SK-MEL-5 (cell line): ENCODE measurements at regions not wholly inside any gene's neighbourhood (a gene's known extent, or its start where the extent isn't known, plus 50 kb on each side); places are given as distances from the start of the nearest gene placed in this dataset.
A peak's percentile ranks its signal among the peaks of the same experiment; 100 is the strongest.

Experiments used
- DNase-seq: peaks from one replicate; pipeline ENCODE4 v3.0.0-alpha.2; 2016; ENCODE audit warnings: low read depth, low spot score
- in situ Hi-C: cut with HindIII; loops from 2 replicates; pipeline ENCODE4 v1.10.0; 2016; ENCODE audit warnings: low sequenced_read_pairs, high pct_unique_total_duplicates, low pct_unique_long_range_greater_than_20kb

- in situ Hi-C loops, result no loop called here
- DNase-seq, result no peak
These were observed 99.1 kb downstream of the OXSM start for GRCh38 chr3:25888892-25889524.

DNA sequence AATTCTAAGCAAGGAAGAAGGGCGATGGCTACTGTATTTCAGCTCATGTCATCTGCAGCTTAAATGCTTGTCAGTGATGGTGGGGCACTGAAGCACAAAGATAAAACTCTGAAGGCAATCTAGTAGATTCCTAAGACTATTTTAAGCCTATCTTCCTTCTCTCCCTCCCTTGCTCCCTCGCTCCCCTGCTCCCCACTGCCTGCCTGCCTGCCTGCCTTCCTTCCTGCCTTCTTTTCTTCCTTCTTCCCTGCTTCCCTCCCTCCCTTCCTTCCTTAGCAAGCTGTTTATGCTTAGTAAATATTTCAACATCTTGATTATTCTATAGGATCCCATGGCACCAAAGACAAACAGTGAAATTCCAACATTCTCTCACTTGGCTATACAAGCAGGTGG lies 99.6 kb downstream of the OXSM start:
- no peak for DNase-seq
- in situ Hi-C loops, result no loop called here

DNA sequence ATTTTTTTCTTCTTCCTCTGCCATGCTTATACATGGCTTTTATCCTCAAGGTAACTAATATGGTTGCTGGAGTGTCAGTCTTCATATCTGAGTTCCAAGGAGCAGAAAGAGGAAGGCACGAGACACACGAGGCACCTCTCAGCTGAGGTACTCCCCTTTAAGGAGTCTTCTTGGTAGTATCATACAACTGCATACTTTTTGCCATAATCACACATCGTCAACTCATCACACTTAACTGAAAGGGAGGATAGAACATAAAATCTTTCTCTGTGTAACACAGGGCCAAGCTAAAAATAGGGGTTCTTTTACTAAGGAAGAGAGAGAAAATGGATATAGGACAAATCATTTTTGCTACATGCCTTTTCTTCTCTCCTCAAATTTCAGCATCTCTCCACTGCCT lies 104.2 kb downstream of the OXSM start:
- DNase-seq, result no peak
- in situ Hi-C loops, result no loop called here

DNA sequence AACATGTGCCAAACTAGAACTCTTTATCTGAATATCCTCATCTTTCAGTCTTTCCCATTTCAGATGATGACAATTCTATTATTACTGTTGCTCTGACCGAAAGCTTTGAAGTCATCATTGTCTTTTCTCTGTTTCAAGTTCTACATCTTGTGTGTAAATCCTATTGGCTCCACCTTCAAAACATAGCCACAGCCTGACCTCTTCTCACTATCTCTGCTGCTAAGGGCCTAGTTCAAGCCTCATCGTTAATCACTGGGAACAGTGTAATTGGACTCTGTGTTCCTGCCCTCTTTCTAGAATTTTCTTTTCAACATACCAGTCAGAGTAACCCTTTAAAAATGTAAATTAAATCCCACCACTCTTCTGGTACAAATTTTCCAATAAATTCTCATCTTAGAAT lies 105.1 kb downstream of the OXSM start:
- no peak for DNase-seq
- in situ Hi-C loops, result no loop called here

DNA sequence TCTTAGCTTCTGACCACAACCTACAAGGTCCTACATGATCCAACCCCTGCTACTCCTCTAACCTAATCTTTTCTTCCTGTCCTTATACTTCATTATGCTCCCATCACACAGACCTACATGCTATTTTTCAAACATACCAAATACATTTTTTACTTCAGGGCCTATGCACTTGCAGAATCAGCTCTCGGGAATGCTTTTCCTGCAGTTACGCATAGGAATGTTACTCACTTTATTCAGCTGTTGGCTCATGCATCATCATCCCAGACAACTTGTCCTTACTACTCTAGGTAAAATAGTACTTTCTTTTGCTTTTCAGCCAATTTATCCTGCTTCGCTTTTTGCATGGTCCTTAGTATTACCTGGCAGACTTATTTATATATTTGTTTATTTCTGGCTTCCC lies 105.6 kb downstream of the OXSM start:
- in situ Hi-C loops, result no loop called here
- no peak for DNase-seq

GRCh38 chr3:25897019-25897418 lies 107.1 kb downstream of the OXSM start:
- peak; percentile 71 for DNase-seq

DNA sequence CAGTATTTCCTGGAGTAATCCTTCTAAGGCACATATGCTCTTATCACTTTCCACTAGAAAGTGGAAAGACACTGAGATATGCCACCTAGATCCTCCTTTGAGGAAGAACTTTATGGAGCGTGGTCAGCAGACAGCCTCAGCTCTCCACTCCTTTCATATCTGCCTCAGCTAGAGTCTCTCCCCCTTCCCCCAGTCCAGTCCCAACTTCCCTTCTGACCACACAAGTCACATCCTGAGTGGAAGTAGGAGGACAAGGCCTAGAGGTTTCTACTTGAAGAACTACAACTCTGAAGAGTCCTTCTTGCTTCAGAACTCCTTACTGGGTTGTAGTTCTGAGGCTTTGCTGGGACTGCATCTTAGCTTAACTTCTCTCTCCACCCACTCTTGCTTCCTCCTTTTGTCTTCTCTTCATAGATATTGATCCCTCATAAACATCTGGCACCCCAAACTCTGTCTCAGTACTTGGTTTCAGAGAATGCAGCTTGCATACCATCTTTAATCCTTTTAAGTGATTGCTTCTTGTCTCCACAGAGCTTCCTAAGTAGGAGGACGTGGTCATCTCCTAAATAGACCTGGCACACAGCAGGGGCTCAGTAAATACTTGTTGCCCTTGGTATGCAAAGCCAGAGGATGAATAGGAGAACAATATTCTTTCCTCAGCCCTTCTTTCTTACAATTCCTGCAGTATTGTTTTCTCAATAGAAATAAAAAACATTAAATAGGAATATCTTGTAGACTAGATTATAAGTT lies 109.6 kb downstream of the OXSM start:
- in situ Hi-C loops, result no loop called here

More at GRCh38 chr3:25897019-25897418, 107.1 kb downstream of the OXSM start:
- in situ Hi-C loops, result no loop called here

GRCh38 chr3:25900161-25900560 lies 110.3 kb downstream of the OXSM start:
- in situ Hi-C loops, result no loop called here
- DNase-seq, result no peak

More for the DNA sequence above, 109.6 kb downstream of the OXSM start:
- DNase-seq, result no peak

DNA sequence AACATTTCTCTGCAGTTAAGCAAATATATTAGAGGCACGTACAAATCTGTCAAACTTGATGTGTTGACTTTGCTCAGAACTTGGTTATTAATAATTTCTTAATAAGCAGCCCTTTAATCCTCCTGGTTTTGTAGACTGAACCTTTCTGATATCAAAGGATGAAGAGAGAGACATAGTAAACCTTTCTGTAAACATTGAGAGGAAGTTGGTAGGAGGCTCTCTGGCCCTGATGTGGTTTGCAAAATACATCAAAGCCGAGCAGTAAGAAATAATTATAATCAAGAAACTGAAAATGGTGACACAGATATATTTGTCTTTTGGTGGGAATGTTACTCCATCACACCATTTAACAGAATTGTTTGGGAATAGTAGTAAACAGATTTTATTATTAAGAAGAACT lies 111.9 kb downstream of the OXSM start:
- in situ Hi-C loops, result no loop called here
- no peak for DNase-seq

DNA sequence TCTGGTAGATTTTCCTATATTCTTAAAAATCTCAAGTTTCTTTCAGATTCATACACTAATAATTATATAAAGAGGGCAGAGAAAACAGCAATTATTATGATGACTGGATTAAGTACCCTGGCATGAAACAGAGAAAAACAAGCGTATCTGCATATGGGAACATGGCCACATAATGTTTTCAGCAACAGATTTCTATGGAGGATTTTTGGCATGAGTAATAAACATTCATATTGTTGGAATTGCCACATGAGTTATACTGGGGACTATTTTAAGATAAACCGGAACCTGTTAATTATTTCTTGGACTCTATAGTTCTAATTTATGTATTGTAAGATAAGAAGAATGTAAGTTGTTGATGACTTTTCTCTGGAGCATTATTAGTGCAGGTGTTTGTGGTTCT lies 112.7 kb downstream of the OXSM start:
- no peak for DNase-seq
- in situ Hi-C loops, result no loop called here

GRCh38 chr3:25903371-25904129 lies 113.7 kb downstream of the OXSM start:
- in situ Hi-C loops, result no loop called here
- no peak for DNase-seq

DNA sequence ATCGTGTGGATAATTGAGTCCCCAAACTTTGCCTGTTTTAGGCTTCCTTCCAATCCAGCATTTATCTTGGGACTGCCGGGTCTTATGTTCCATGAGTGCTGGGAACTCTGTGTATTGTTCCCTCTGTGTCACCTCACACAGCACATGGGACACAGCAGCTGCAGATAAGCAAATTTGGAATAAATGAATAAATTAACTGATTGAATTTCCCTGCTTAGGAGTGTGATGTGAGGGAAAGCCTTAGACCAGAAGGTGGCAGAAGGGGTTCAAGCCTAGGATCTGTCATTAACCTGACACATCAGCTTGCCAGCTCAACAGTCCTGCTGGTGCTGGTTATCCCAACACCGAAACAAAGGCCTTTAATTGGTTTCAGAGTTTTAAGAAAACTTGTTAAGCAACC lies 114.3 kb downstream of the OXSM start:
- in situ Hi-C loops, result no loop called here

DNA sequence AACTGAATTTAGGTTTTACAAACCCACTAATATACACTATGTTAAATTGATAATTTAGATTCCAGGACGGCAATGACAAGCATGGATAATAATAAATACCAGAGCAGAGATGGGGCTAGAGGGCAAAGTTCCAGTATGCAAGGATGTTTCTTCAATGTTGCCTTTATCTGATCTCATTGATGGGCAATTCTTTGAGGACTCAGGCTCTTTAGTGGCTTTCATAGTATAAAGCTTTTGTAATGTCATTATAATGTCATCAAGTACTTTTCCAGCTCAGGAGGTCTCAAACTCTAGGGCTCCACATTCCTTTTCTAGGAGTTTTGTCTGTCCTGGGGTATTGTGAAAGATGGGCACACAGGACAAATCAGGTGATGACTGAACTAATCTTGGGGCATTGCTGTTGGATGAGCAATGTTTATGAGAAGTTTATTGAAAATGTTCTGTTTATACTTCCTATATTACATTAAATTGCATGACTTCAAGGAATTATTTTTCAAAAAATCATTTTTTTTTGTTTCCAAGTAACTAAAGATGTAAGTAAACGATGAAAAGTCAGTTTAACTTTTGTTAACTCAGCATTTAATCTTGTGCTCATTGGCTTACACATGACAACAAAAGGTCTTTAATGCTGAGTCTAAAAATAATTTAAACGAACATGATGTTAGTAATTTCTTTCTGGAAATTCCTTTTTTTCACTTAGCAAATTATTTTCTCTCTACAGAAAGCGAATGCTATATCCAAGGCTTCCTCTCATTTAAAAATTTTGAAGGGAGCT lies 116.4 kb downstream of the OXSM start:
- in situ Hi-C loops, result no loop called here
- no peak for DNase-seq

More for the DNA sequence above, 114.3 kb downstream of the OXSM start:
- DNase-seq, result peak; percentile 28

GRCh38 chr3:25907081-25907480 lies 117.2 kb downstream of the OXSM start:
- no peak for DNase-seq
- in situ Hi-C loops, result no loop called here

DNA sequence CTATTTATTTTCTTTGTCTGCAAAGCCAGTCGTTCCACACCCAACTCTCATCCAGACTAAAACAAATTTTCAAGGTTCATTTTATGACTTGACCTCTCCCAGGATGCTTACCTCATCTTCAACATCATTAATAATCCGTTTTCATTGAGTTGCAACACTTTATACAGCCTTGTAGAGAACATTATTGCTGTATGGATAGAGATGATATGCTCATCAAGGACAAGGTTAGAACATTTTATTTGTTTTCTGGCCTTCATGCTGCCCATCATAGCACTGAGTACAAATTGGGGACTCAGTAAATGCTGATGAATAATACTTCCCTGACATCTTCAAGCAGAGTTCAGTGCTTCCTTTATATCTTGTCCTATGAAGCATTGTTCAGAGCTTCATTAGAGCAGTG lies 120.2 kb downstream of the OXSM start:
- no peak for DNase-seq
- in situ Hi-C loops, result no loop called here

GRCh38 chr3:25910997-25911396 lies 121.1 kb downstream of the OXSM start:
- peak; percentile 63 for DNase-seq
- in situ Hi-C loops, result no loop called here

- in situ Hi-C loops, result no loop called here
- no peak for DNase-seq
These were observed 121.8 kb downstream of the OXSM start for GRCh38 chr3:25911525-25912295.
